OCI-LY7 (cell line): ENCODE measurements at regions not wholly inside any gene's neighbourhood (a gene's known extent, or its start where the extent isn't known, plus 50 kb on each side); places are given as distances from the start of the nearest gene placed in this dataset.

ENCODE experiments used
- CTCF ChIP-seq: fragments of 200-600 bp; sonication (generic); conservative IDR thresholded peaks from 2 replicates; pipeline ENCODE4 v1.5.1; 2014; ENCODE audit warnings: mild to moderate bottlenecking, antibody characterized with exemption, low read length, moderate library complexity, mixed read lengths
- EZH2phosphoT487 ChIP-seq: fragments of 200-600 bp; sonication (generic); IDR thresholded peaks from 2 replicates; pipeline ENCODE4 v1.6.1; 2018; ENCODE audit warnings: low read depth, borderline replicate concordance, mild to moderate bottlenecking, mixed run types, antibody characterized with exemption, low read length, moderate library complexity, mixed read lengths

GRCh38 chr4:133096972-133097371 lies 52.1 kb upstream of the PCDH10 start:
- TF ChIP-seq CTCF (no peak), EZH2phosphoT487 (no peak)
